Astrocyte (in vitro differentiated cells and primary cell): ENCODE measurements at regions not wholly inside any gene's neighbourhood (a gene's known extent, or its start where the extent isn't known, plus 50 kb on each side); places are given as distances from the start of the nearest gene placed in this dataset.

Source experiments
- DNase-seq: peaks from one replicate; pipeline ENCODE4 v3.0.0-alpha.2; 2010; ENCODE audit warnings: low read depth
- FAIRE-seq: peaks from 2 replicates; lab custom pipeline; 2011; peaks lifted over from hg19 to GRCh38; lab: Jason Lieb, UNC
- H2AFZ ChIP-seq: 2 replicates; pipeline ENCODE4 v1.6.0; 2012; ENCODE audit warnings: low read depth, low read length, inconsistent platforms
- H3K27ac ChIP-seq: 2 replicates; pipeline ENCODE4 v1.5.1; 2011; ENCODE audit warnings: low read depth, low read length, inconsistent platforms
- H3K27me3 ChIP-seq: 2 replicates; pipeline ENCODE4 v1.6.0; 2011; ENCODE audit warnings: low read length, inconsistent platforms; ENCODE audit not compliant: insufficient read depth
- H3K36me3 ChIP-seq: 2 replicates; pipeline ENCODE4 v1.5.1; 2011; ENCODE audit warnings: low read length, inconsistent platforms; ENCODE audit not compliant: insufficient read depth
- H3K4me1 ChIP-seq: 2 replicates; pipeline ENCODE4 v1.5.1; 2011; ENCODE audit warnings: low read length, inconsistent platforms; ENCODE audit not compliant: insufficient read depth
- H3K4me2 ChIP-seq: 2 replicates; pipeline ENCODE4 v1.6.0; 2012; ENCODE audit warnings: low read length, inconsistent platforms
- H3K4me3 ChIP-seq: 2 replicates; pipeline ENCODE4 v1.5.1; 2011; ENCODE audit warnings: low read depth, mild to moderate bottlenecking, low read length, inconsistent platforms; ENCODE audit not compliant: insufficient read depth
- H3K79me2 ChIP-seq: 2 replicates; pipeline ENCODE4 v1.6.0; 2012; ENCODE audit warnings: mild to moderate bottlenecking, low read length, inconsistent platforms; ENCODE audit not compliant: insufficient read depth
- H3K9ac ChIP-seq: 2 replicates; pipeline ENCODE4 v1.6.0; 2012; ENCODE audit warnings: mild to moderate bottlenecking, low read length, inconsistent platforms
- H3K9me3 ChIP-seq: 2 replicates; pipeline ENCODE4 v1.5.1; 2012; ENCODE audit warnings: low read depth, mild to moderate bottlenecking, low read length, inconsistent platforms; ENCODE audit not compliant: insufficient read depth
- H4K20me1 ChIP-seq: 2 replicates; pipeline ENCODE4 v1.6.0; 2012; ENCODE audit warnings: low read length, inconsistent platforms; ENCODE audit not compliant: insufficient read depth
- H3K27ac Mint-ChIP-seq: one replicate; pipeline ENCODE4 v1.8.0; 2021; ENCODE audit warnings: mild to moderate bottlenecking, mixed read lengths; ENCODE audit not compliant: unreplicated experiment
- H3K27me3 Mint-ChIP-seq: one replicate; pipeline ENCODE4 v1.8.0; 2021; ENCODE audit warnings: low read depth, mixed read lengths; ENCODE audit not compliant: unreplicated experiment
- H3K36me3 Mint-ChIP-seq: one replicate; pipeline ENCODE4 v1.8.0; 2021; ENCODE audit warnings: low read depth, mixed read lengths; ENCODE audit not compliant: unreplicated experiment
- H3K4me1 Mint-ChIP-seq: one replicate; pipeline ENCODE4 v1.8.0; 2021; ENCODE audit warnings: low read depth, mixed read lengths; ENCODE audit not compliant: unreplicated experiment
- H3K4me3 Mint-ChIP-seq: one replicate; pipeline ENCODE4 v1.8.0; 2021; ENCODE audit warnings: mild to moderate bottlenecking, moderate library complexity, mixed read lengths; ENCODE audit not compliant: unreplicated experiment
- H3K9me3 Mint-ChIP-seq: one replicate; pipeline ENCODE4 v1.8.0; 2021; ENCODE audit warnings: mild to moderate bottlenecking, mixed read lengths; ENCODE audit not compliant: unreplicated experiment
- EZH2 ChIP-seq: IDR thresholded peaks from 2 replicates; pipeline ENCODE4 v1.6.1; 2012; ENCODE audit warnings: mild to moderate bottlenecking, low read length, inconsistent platforms; ENCODE audit not compliant: insufficient read depth
- TF ChIP-seq, protein P1 (sequence below): IDR thresholded peaks from 2 replicates; pipeline ENCODE4 v1.5.1; 2011; ENCODE audit warnings: low read depth, mild to moderate bottlenecking, inconsistent platforms, low read length, moderate library complexity; ENCODE audit not compliant: insufficient read depth

DNA sequence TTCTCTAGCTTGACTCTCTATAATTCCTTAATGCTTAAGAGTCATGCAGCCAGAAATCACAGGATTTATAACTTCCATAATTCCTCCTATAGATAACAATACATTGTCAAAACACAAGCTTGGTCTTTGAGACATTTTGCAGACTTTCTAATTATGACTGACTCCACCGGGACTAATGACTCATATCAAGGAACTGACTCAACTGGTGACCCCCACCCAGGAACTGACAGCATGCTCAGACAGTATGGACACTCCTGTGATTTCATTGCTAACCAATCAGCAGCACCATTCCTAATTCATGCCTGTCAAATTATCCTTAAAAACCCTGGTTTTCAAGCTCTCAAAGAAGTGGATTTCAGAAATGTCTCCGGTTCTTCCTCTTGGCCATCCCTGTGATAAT is 670.5 kb upstream of the IMPG1 start:
- Mint-ChIP-seq H3K4me1 (peaks cover 4% of the 10 kb centered on the region), H3K27ac (no peak overlapping the region), H3K9me3 (peaks cover 8% of the 10 kb centered on the region), H3K27me3 (no peaks in the 10 kb centered on the region), H3K36me3 (no peaks in the 10 kb centered on the region), H3K4me3 (no peak overlapping the region)
- TF ChIP-seq, protein P1, sequence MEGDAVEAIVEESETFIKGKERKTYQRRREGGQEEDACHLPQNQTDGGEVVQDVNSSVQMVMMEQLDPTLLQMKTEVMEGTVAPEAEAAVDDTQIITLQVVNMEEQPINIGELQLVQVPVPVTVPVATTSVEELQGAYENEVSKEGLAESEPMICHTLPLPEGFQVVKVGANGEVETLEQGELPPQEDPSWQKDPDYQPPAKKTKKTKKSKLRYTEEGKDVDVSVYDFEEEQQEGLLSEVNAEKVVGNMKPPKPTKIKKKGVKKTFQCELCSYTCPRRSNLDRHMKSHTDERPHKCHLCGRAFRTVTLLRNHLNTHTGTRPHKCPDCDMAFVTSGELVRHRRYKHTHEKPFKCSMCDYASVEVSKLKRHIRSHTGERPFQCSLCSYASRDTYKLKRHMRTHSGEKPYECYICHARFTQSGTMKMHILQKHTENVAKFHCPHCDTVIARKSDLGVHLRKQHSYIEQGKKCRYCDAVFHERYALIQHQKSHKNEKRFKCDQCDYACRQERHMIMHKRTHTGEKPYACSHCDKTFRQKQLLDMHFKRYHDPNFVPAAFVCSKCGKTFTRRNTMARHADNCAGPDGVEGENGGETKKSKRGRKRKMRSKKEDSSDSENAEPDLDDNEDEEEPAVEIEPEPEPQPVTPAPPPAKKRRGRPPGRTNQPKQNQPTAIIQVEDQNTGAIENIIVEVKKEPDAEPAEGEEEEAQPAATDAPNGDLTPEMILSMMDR: no peak
- TF ChIP-seq EZH2: no peak
- Histone ChIP-seq H3K9me3 (no peaks in the 10 kb centered on the region), H3K4me1 (no peaks in the 10 kb centered on the region), H2AFZ (no peak overlapping the region), H3K4me2 (no peak overlapping the region), H3K27ac (no peak overlapping the region), H3K27me3 (no peaks in the 10 kb centered on the region), H3K79me2 (no peaks in the 10 kb centered on the region), H3K36me3 (no peaks in the 10 kb centered on the region), H3K9ac (no peak overlapping the region), H3K4me3 (no peak overlapping the region), H4K20me1 (no peaks in the 10 kb centered on the region)
- FAIRE-seq: no peak
- no peak for DNase-seq

DNA sequence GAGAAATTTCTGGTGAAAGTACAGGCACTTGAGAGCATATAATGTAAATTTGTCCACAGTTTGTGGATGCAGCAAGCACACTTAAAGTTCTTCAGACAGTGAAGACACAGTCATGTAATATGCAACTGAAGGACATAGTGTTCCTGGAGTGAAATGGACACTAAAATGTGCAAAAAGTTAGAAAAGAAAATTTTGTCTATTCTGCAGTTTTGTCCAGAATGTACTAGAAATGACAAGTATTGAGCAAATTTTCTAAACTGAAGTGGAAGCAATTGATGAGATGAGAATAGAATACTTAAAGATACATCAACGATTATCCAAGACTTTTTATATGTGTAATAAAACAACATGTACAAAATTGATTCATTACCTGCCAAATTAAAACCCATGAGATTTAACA is 647.0 kb upstream of the IMPG1 start:
- Mint-ChIP-seq H3K9me3 (no peaks in the 10 kb centered on the region), H3K36me3 (no peaks in the 10 kb centered on the region), H3K4me3 (no peak overlapping the region), H3K4me1 (no peaks in the 10 kb centered on the region), H3K27me3 (no peaks in the 10 kb centered on the region), H3K27ac (no peak overlapping the region)
- DNase-seq (no peak), FAIRE-seq (no peak)
- Histone ChIP-seq H3K4me2 (no peak overlapping the region), H3K4me3 (no peak overlapping the region), H2AFZ (no peak overlapping the region), H3K27me3 (no peaks in the 10 kb centered on the region), H3K4me1 (no peaks in the 10 kb centered on the region), H3K79me2 (no peaks in the 10 kb centered on the region), H4K20me1 (no peaks in the 10 kb centered on the region), H3K36me3 (no peaks in the 10 kb centered on the region), H3K27ac (no peak overlapping the region), H3K9ac (no peak overlapping the region), H3K9me3 (no peaks in the 10 kb centered on the region)
- no peak for TF ChIP-seq EZH2
- TF ChIP-seq, protein P1: no peak

DNA sequence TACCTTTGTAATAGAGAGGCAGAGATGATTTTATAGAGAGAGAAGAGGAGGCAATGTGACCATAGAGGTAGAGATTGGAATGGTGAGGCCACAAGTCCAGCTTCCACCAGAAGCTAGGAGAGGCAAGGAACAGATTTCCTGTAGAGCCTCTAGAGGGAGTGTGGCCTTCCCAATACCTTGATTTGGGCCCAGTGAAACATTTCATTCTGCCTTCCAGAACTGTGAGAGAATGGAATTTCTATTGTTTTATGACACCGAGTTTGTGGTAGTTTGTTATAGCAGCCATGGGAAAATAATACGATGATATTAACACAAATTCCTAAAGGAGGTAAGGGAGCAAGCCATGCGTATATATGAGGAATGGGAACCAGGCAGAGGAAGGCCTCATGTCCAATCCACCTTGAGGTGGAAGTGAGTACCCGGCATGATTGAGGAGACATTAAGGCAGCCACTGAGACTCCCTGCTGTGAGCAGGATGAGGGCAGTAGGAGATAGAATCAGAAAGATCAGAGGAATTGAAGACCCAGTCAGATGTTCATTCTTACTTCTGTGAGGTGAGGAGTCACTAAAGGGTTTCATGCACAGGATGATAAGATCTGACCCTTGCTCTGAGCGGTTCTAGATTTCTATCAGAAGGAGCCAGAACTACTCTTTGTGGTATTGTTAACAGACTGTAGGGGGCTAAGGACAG is 636.3 kb upstream of the IMPG1 start:
- H3K36me3 Mint-ChIP-seq: no peaks in the 10 kb centered on the region
- Histone ChIP-seq H3K9me3 (no peaks in the 10 kb centered on the region), H3K4me2 (no peak overlapping the region), H2AFZ (no peak overlapping the region), H3K27ac (no peak overlapping the region), H3K4me3 (no peak overlapping the region), H3K36me3 (no peaks in the 10 kb centered on the region), H3K27me3 (no peaks in the 10 kb centered on the region), H3K9ac (no peak overlapping the region), H3K4me1 (no peaks in the 10 kb centered on the region), H3K79me2 (no peaks in the 10 kb centered on the region), H4K20me1 (no peaks in the 10 kb centered on the region)
- no peaks in the 10 kb centered on the region for H3K9me3 Mint-ChIP-seq
- no peaks in the 10 kb centered on the region for H3K27me3 Mint-ChIP-seq
- H3K27ac Mint-ChIP-seq: no peak overlapping the region
- DNase-seq (no peak), FAIRE-seq (no peak)
- H3K4me3 Mint-ChIP-seq: no peak overlapping the region
- no peaks in the 10 kb centered on the region for H3K4me1 Mint-ChIP-seq
- TF ChIP-seq EZH2: no peak
- TF ChIP-seq, protein P1: no peak
